H9 (cell line): ENCODE measurements at regions not wholly inside any gene's neighbourhood (a gene's known extent, or its start where the extent isn't known, plus 50 kb on each side); places are given as distances from the start of the nearest gene placed in this dataset.

Source experiments
- DNase-seq: peaks from one replicate; pipeline ENCODE4 v3.0.0-alpha.2; 2017
- H2AFZ ChIP-seq: one replicate; pipeline ENCODE4 v1.6.1; 2013; ENCODE audit warnings: mild to moderate bottlenecking, low read length, control low read depth, moderate library complexity
- H2AK5ac ChIP-seq: 2 replicates; pipeline ENCODE4 v1.6.1; 2013; ENCODE audit warnings: low read length, control low read depth, mixed read lengths; ENCODE audit not compliant: insufficient read length
- H2BK120ac ChIP-seq: one replicate; pipeline ENCODE4 v1.6.1; 2013; ENCODE audit warnings: low read depth, mild to moderate bottlenecking, low read length, control low read depth, inconsistent platforms; ENCODE audit not compliant: poor library complexity, severe bottlenecking
- H2BK12ac ChIP-seq: 2 replicates; pipeline ENCODE4 v1.6.1; 2013; ENCODE audit warnings: low read length, control low read depth, mixed read lengths, low read depth; ENCODE audit not compliant: insufficient read length
- H2BK15ac ChIP-seq: 2 replicates; pipeline ENCODE4 v1.6.1; 2013; ENCODE audit warnings: low read depth, low read length, control low read depth
- H2BK20ac ChIP-seq: one replicate; pipeline ENCODE4 v1.6.1; 2013; ENCODE audit warnings: low read depth, mild to moderate bottlenecking, low read length, control low read depth, inconsistent platforms; ENCODE audit not compliant: poor library complexity, severe bottlenecking
- H2BK5ac ChIP-seq: 2 replicates; pipeline ENCODE4 v1.6.1; 2013; ENCODE audit warnings: low read length, control low read depth, mixed read lengths; ENCODE audit not compliant: insufficient read length
- H3K14ac ChIP-seq: 2 replicates; pipeline ENCODE4 v1.6.1; 2013; ENCODE audit warnings: low read length, control low read depth; ENCODE audit not compliant: insufficient read depth
- H3K18ac ChIP-seq: 2 replicates; pipeline ENCODE4 v1.6.1; 2013; ENCODE audit warnings: low read depth, mild to moderate bottlenecking, mixed read lengths, low read length, control low read depth; ENCODE audit not compliant: insufficient read length
- H3K23ac ChIP-seq: 2 replicates; pipeline ENCODE4 v1.6.1; 2013; ENCODE audit warnings: low read length, control low read depth, mixed read lengths, low read depth; ENCODE audit not compliant: insufficient read length
- H3K23me2 ChIP-seq: 2 replicates; pipeline ENCODE4 v1.6.1; 2013; ENCODE audit warnings: low read depth, mild to moderate bottlenecking, mixed read lengths, low read length, control low read depth; ENCODE audit not compliant: insufficient read length, poor library complexity, severe bottlenecking
- H3K27ac ChIP-seq: 2 replicates; pipeline ENCODE4 v1.5.1; 2013; ENCODE audit warnings: low read length, control low read depth, mixed read lengths, low read depth; ENCODE audit not compliant: insufficient read length
- H3K27me3 ChIP-seq: 2 replicates; pipeline ENCODE4 v1.6.1; 2013; ENCODE audit warnings: low read length, control low read depth, inconsistent platforms; ENCODE audit not compliant: insufficient read depth
- H3K4ac ChIP-seq: 2 replicates; pipeline ENCODE4 v1.6.1; 2013; ENCODE audit warnings: low read depth, mild to moderate bottlenecking, control low read depth, inconsistent platforms, low read length, moderate library complexity
- H3K4me1 ChIP-seq: 2 replicates; pipeline ENCODE4 v1.6.1; 2013; ENCODE audit warnings: low read length, control low read depth, inconsistent platforms; ENCODE audit not compliant: insufficient read depth
- H3K4me2 ChIP-seq: 2 replicates; pipeline ENCODE4 v1.6.1; 2013; ENCODE audit warnings: low read length, control low read depth, mixed read lengths; ENCODE audit not compliant: insufficient read length, insufficient read depth
- H3K56ac ChIP-seq: 2 replicates; pipeline ENCODE4 v1.6.1; 2013; ENCODE audit warnings: low read depth, mild to moderate bottlenecking, mixed read lengths, low read length, control low read depth; ENCODE audit not compliant: insufficient read length
- H3K79me1 ChIP-seq: 2 replicates; pipeline ENCODE4 v1.6.1; 2013; ENCODE audit warnings: low read depth, mild to moderate bottlenecking, moderate library complexity, low read length, control low read depth, inconsistent platforms; ENCODE audit not compliant: insufficient read depth, poor library complexity, severe bottlenecking
- H3K79me2 ChIP-seq: 2 replicates; pipeline ENCODE4 v1.6.1; 2013; ENCODE audit warnings: low read length, control low read depth, inconsistent platforms; ENCODE audit not compliant: insufficient read depth
- H3K9ac ChIP-seq: 2 replicates; pipeline ENCODE4 v1.6.1; 2013; ENCODE audit warnings: low read length, control low read depth, mixed read lengths; ENCODE audit not compliant: insufficient read length; ENCODE audit errors: extremely low read depth
- H3K9me3 ChIP-seq: one replicate; pipeline ENCODE4 v1.6.1; 2013; ENCODE audit warnings: low read depth, low read length, inconsistent platforms; ENCODE audit not compliant: control insufficient read depth
- H3T11ph ChIP-seq: one replicate; pipeline ENCODE4 v1.6.1; 2013; ENCODE audit warnings: mild to moderate bottlenecking, low read length, control low read depth, inconsistent platforms
- H4K20me1 ChIP-seq: one replicate; pipeline ENCODE4 v1.6.1; 2013; ENCODE audit not compliant: control insufficient read depth, insufficient read length, insufficient read depth
- H4K5ac ChIP-seq: 2 replicates; pipeline ENCODE4 v1.6.1; 2013; ENCODE audit warnings: low read depth, mild to moderate bottlenecking, mixed read lengths, low read length, control low read depth; ENCODE audit not compliant: insufficient read length
- H4K8ac ChIP-seq: replicated peaks from 2 replicates; pipeline ENCODE4 v1.6.1; 2013; ENCODE audit warnings: low read length, control low read depth, mixed read lengths, low read depth; ENCODE audit not compliant: insufficient read length
- H4K91ac ChIP-seq: 2 replicates; pipeline ENCODE4 v1.6.1; 2013; ENCODE audit warnings: low read depth, mild to moderate bottlenecking, moderate library complexity, mixed read lengths, low read length, control low read depth; ENCODE audit not compliant: insufficient read length
- H3K27ac Mint-ChIP-seq, 3 experiments: 2 replicates in 2 of 3; 3 replicates in 1 of 3; pipeline ENCODE4 v1.8.0; 2020 to 2021; ENCODE audit warnings: mixed read lengths in 3 of 3, mild to moderate bottlenecking in 1 of 3, moderate library complexity in 1 of 3
- H3K27me3 Mint-ChIP-seq: 2 replicates; pipeline ENCODE4 v1.8.0; 2021; ENCODE audit warnings: low read depth, mild to moderate bottlenecking, moderate library complexity, mixed read lengths
- H3K36me3 Mint-ChIP-seq, 3 experiments: 2 replicates in 2 of 3; 3 replicates in 1 of 3; pipeline ENCODE4 v1.8.0; 2020 to 2021; ENCODE audit warnings: low read depth in 3 of 3, mixed read lengths in 3 of 3; ENCODE audit not compliant: insufficient read depth in 1 of 3
- H3K4me1 Mint-ChIP-seq, 2 experiments: 2 replicates each; pipeline ENCODE4 v1.8.0; 2020; ENCODE audit warnings: mixed read lengths in 2 of 2
- H3K4me3 Mint-ChIP-seq, 2 experiments: 2 replicates in 1 of 2; 3 replicates in 1 of 2; pipeline ENCODE4 v1.8.0; 2020 to 2021; ENCODE audit warnings: mild to moderate bottlenecking in 2 of 2, mixed read lengths in 2 of 2, moderate library complexity in 1 of 2
- H3K9me3 Mint-ChIP-seq, 2 experiments: 2 replicates in 1 of 2; 3 replicates in 1 of 2; pipeline ENCODE4 v1.8.0; 2020; ENCODE audit warnings: mild to moderate bottlenecking in 2 of 2, mixed read lengths in 2 of 2, moderate library complexity in 1 of 2
- TF ChIP-seq, protein P1 (sequence below): fragments of 200-600 bp; sonication (generic); conservative IDR thresholded peaks from 3 replicates; pipeline ENCODE4 v1.8.0; 2021; ENCODE audit warnings: antibody characterized with exemption, mild to moderate bottlenecking

DNA sequence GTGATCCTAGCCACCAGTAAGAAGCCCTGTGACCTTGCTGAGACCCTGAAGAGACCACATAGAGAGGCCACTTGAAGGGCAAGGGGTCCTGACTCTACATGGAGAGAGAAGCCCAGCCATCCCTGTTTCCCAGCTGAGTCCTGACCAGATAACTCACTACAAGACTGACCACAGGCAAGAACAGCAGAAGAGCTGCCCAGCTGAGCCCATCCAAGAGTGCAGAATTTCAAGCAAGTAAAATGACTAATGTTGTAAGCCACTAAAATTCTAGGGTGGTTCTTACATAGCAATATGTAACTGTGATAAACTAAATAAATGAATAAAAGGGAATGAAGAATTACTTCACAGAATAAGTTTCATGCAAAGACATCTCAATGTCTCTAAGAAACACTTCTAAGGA is 58.4 kb upstream of the WIPF1 start:
- no peak overlapping the region for H3K4me2 ChIP-seq
- no peak overlapping the region for H2AK5ac ChIP-seq
- no peak overlapping the region for H4K91ac ChIP-seq
- no peak overlapping the region for H4K5ac ChIP-seq
- H3K27me3 ChIP-seq, result no peaks in the 10 kb centered on the region
- no peaks in the 10 kb centered on the region for H4K20me1 ChIP-seq
- no peak overlapping the region for H3K14ac ChIP-seq
- H2BK15ac ChIP-seq, result no peak overlapping the region
- H3K27ac ChIP-seq, result no peak overlapping the region
- no peaks in the 10 kb centered on the region for H3K79me1 ChIP-seq
- H2BK120ac ChIP-seq, result no peak overlapping the region
- H3K9ac ChIP-seq, result no peak overlapping the region
- H2AFZ ChIP-seq, result no peak overlapping the region
- DNase-seq, result no peak
- no peak overlapping the region for H2BK20ac ChIP-seq
- Mint-ChIP-seq H3K36me3 (peaks cover 0 to 12% (median 3%) of the 10 kb centered on the region in 3 experiments; a peak in 4 of 7 replicates), H3K27me3 (no peaks in the 10 kb centered on the region), H3K4me1 (peaks cover 0 to 8% of the 10 kb centered on the region in 2 experiments; a peak in 2 of 4 replicates), H3K27ac (no peak overlapping the region), H3K4me3 (no peak overlapping the region), H3K9me3 (peaks cover 3 to 10% of the 10 kb centered on the region in 2 experiments; a peak in 3 of 5 replicates)
- no peak overlapping the region for H3T11ph ChIP-seq
- H2BK12ac ChIP-seq, result no peak overlapping the region
- H2BK5ac ChIP-seq, result no peak overlapping the region
- no peak overlapping the region for H4K8ac ChIP-seq
- no peak overlapping the region for H3K56ac ChIP-seq
- no peaks in the 10 kb centered on the region for H3K23me2 ChIP-seq
- no peaks in the 10 kb centered on the region for H3K79me2 ChIP-seq
- TF ChIP-seq, protein P1, sequence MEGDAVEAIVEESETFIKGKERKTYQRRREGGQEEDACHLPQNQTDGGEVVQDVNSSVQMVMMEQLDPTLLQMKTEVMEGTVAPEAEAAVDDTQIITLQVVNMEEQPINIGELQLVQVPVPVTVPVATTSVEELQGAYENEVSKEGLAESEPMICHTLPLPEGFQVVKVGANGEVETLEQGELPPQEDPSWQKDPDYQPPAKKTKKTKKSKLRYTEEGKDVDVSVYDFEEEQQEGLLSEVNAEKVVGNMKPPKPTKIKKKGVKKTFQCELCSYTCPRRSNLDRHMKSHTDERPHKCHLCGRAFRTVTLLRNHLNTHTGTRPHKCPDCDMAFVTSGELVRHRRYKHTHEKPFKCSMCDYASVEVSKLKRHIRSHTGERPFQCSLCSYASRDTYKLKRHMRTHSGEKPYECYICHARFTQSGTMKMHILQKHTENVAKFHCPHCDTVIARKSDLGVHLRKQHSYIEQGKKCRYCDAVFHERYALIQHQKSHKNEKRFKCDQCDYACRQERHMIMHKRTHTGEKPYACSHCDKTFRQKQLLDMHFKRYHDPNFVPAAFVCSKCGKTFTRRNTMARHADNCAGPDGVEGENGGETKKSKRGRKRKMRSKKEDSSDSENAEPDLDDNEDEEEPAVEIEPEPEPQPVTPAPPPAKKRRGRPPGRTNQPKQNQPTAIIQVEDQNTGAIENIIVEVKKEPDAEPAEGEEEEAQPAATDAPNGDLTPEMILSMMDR, result no peak
- H3K4ac ChIP-seq, result no peak overlapping the region
- no peaks in the 10 kb centered on the region for H3K4me1 ChIP-seq
- no peak overlapping the region for H3K23ac ChIP-seq
- H3K9me3 ChIP-seq, result no peaks in the 10 kb centered on the region
- no peak overlapping the region for H3K18ac ChIP-seq
